HCT116 (cell line): ENCODE measurements at regions not wholly inside any gene's neighbourhood (a gene's known extent, or its start where the extent isn't known, plus 50 kb on each side); places are given as distances from the start of the nearest gene placed in this dataset.

ENCODE experiments used
- ATAC-seq: fragments of 200-7000 bp; cut with Tn5 transposase; 2 replicates; pipeline ENCODE4 v1.9.1; 2020; ENCODE audit warnings: mild to moderate bottlenecking, moderate library complexity
- BruUV-seq: library from RNA; stranded (reverse); fragments of 400-500 nt; replicated peaks from 2 replicates; lab custom pipeline; 2021; lab: Mats Ljungman, UMichigan
- CTCF ChIA-PET: fragments of 300-600 bp; sonication (Branson Sonifier 250); formaldehyde crosslinking; loops from one replicate; lab custom pipeline; 2021; ENCODE audit warnings: antibody characterized with exemption; lab: Charles Lee
- POLR2A ChIA-PET: fragments of 300-600, 350-600 bp; sonication (Branson Sonifier 250); formaldehyde crosslinking; loops from one replicate; lab custom pipeline; 2021; ENCODE audit warnings: antibody characterized with exemption; lab: Charles Lee
- RAD21 ChIA-PET, 2 experiments: fragments of 300-600 bp; sonication (Branson Sonifier 250); formaldehyde crosslinking; loops; one replicate each; lab custom pipeline; 2023; ENCODE audit warnings: low total read pairs in 2 of 2; ENCODE audit not compliant: uncharacterized antibody in 2 of 2, unreplicated experiment in 2 of 2, low non-redundant PET in 1 of 2; lab: Charles Lee
- DNase-seq: peaks from one replicate; pipeline ENCODE4 v3.0.0-alpha.2; 2010; ENCODE audit warnings: low read depth, low spot score
- H2AFZ ChIP-seq: fragments of 200-600 bp; shearing (Covaris generic), sonication (generic); 2 replicates; pipeline ENCODE4 v1.6.1; 2017; ENCODE audit warnings: low read depth, mixed run types, mixed read lengths, antibody characterized with exemption, low read length; ENCODE audit not compliant: poor library complexity, severe bottlenecking
- H3K27ac ChIP-seq: 2 replicates; pipeline ENCODE4 v1.5.1; 2012; ENCODE audit warnings: low read depth, low read length
- H3K27me3 ChIP-seq: fragments of 200-600 bp; sonication (generic); 2 replicates; pipeline ENCODE4 v1.6.1; 2016; ENCODE audit warnings: mixed run types, low read length, mixed read lengths; ENCODE audit not compliant: insufficient read depth
- H3K36me3 ChIP-seq, 2 experiments: fragments of 200-500 bp in 1 of 2; fragments of 200-600 bp in 1 of 2; sonication (Bioruptor generic) in 1 of 2; sonication (generic) in 1 of 2; 2 replicates each; pipeline versions ENCODE4 v1.5.1 to v1.6.1; 2014 to 2016; ENCODE audit warnings: low read length in 2 of 2, inconsistent platforms in 1 of 2, mixed read lengths in 1 of 2, mixed run types in 1 of 2; ENCODE audit not compliant: insufficient read depth in 2 of 2, control insufficient read depth in 1 of 2
- H3K4me1 ChIP-seq, 2 experiments: fragments of 200-600 bp in 1 of 2; sonication (generic) in 1 of 2; 2 replicates each; pipeline versions ENCODE4 v1.5.1 to v1.6.1; 2012 to 2017; ENCODE audit warnings: low read length in 2 of 2, inconsistent platforms in 1 of 2, mild to moderate bottlenecking in 1 of 2, mixed read lengths in 1 of 2, mixed run types in 1 of 2, moderate library complexity in 1 of 2; ENCODE audit not compliant: insufficient read depth in 2 of 2, control insufficient read depth in 1 of 2
- H3K4me2 ChIP-seq: fragments of 200-600 bp; sonication (generic); 2 replicates; pipeline ENCODE4 v1.6.1; 2017; ENCODE audit warnings: mixed run types, low read length, mixed read lengths
- H3K4me3 ChIP-seq, 2 experiments: fragments of 200-600 bp in 1 of 2; sonication (generic) in 1 of 2; replicated peaks in 1 of 2; 2 replicates each; pipeline ENCODE4 v1.5.1; 2011 to 2016; ENCODE audit warnings: low read length in 2 of 2, control low read depth in 1 of 2, low read depth in 1 of 2, mild to moderate bottlenecking in 1 of 2, mixed read lengths in 1 of 2, mixed run types in 1 of 2
- H3K79me2 ChIP-seq: fragments of 200-600 bp; sonication (generic); 2 replicates; pipeline ENCODE4 v1.6.1; 2017; ENCODE audit warnings: mild to moderate bottlenecking, mixed run types, low read length, moderate library complexity, mixed read lengths; ENCODE audit not compliant: insufficient read depth
- H3K9ac ChIP-seq: fragments of 200-600 bp; sonication (generic); 2 replicates; pipeline ENCODE4 v1.6.1; 2016; ENCODE audit warnings: low read length, mixed read lengths
- H3K9me2 ChIP-seq: fragments of 200-600 bp; sonication (generic), shearing (Covaris generic); 2 replicates; pipeline ENCODE4 v1.6.1; 2017; ENCODE audit warnings: mixed run types, mild to moderate bottlenecking, moderate library complexity; ENCODE audit not compliant: insufficient read depth
- H3K9me3 ChIP-seq, 2 experiments: fragments of 200-500 bp in 1 of 2; fragments of 200-600 bp in 1 of 2; sonication (Bioruptor generic) in 1 of 2; sonication (generic) in 1 of 2; 2 replicates each; pipeline ENCODE4 v1.6.1; 2014 to 2017; ENCODE audit warnings: low read length in 2 of 2, mixed read lengths in 2 of 2, inconsistent platforms in 1 of 2, low read depth in 1 of 2, mild to moderate bottlenecking in 1 of 2, mixed run types in 1 of 2, moderate library complexity in 1 of 2; ENCODE audit not compliant: control insufficient read depth in 1 of 2, insufficient read depth in 1 of 2
- H4K20me1 ChIP-seq: fragments of 200-600 bp; sonication (generic), shearing (Covaris generic); 2 replicates; pipeline ENCODE4 v1.6.1; 2017; ENCODE audit warnings: mixed run types, mild to moderate bottlenecking, moderate library complexity; ENCODE audit not compliant: insufficient read depth
- CBX3 ChIP-seq: IDR thresholded peaks from 2 replicates; pipeline ENCODE4 v1.6.1; 2012; ENCODE audit warnings: low read depth
- CEBPB ChIP-seq: IDR thresholded peaks from 2 replicates; pipeline ENCODE4 v1.6.1; 2012; ENCODE audit warnings: low read depth
- CTCF ChIP-seq, 3 experiments: fragments of 200-600 bp in 1 of 3; sonication (generic) in 1 of 3; IDR thresholded peaks in 2 of 3; conservative IDR thresholded peaks in 1 of 3; 2 replicates each; pipeline ENCODE4 v1.5.1; 2012 to 2017; ENCODE audit warnings: low read depth in 2 of 3, low read length in 2 of 3, antibody characterized with exemption in 1 of 3, borderline replicate concordance in 1 of 3, control low read depth in 1 of 3, mild to moderate bottlenecking in 1 of 3, mixed read lengths in 1 of 3, mixed run types in 1 of 3, moderate library complexity in 1 of 3; ENCODE audit not compliant: insufficient read depth in 1 of 3
- EGR1 ChIP-seq: IDR thresholded peaks from 2 replicates; pipeline ENCODE4 v1.6.1; 2012; ENCODE audit warnings: low read depth
- ELF1 ChIP-seq: IDR thresholded peaks from 2 replicates; pipeline ENCODE4 v1.6.1; 2012; ENCODE audit warnings: low read depth, borderline replicate concordance
- EZH2phosphoT487 ChIP-seq: fragments of 200-600 bp; IDR thresholded peaks from 2 replicates; pipeline ENCODE4 v1.6.1; 2018; ENCODE audit warnings: antibody characterized with exemption, borderline replicate concordance
- JUND ChIP-seq: IDR thresholded peaks from 2 replicates; pipeline ENCODE4 v1.6.1; 2012
- MAX ChIP-seq: IDR thresholded peaks from 2 replicates; pipeline ENCODE4 v1.6.1; 2012
- POLR2A ChIP-seq: IDR thresholded peaks from 2 replicates; pipeline ENCODE4 v1.7.0; 2011; ENCODE audit warnings: borderline replicate concordance; ENCODE audit not compliant: insufficient read depth, insufficient read length; ENCODE audit errors: extremely low read depth
- SIN3A ChIP-seq: IDR thresholded peaks from 2 replicates; pipeline ENCODE4 v1.6.1; 2012; ENCODE audit warnings: low read depth
- SP1 ChIP-seq: IDR thresholded peaks from 2 replicates; pipeline ENCODE4 v1.6.1; 2012; ENCODE audit warnings: low read depth
- SRF ChIP-seq: IDR thresholded peaks from 2 replicates; pipeline ENCODE4 v1.6.1; 2012; ENCODE audit warnings: low read depth
- TCF7L2 ChIP-seq: IDR thresholded peaks from 2 replicates; pipeline ENCODE4 v1.7.0; 2011; ENCODE audit warnings: borderline replicate concordance, inconsistent platforms; ENCODE audit not compliant: insufficient read depth, insufficient read length; ENCODE audit errors: extremely low read depth
- ZBTB33 ChIP-seq: IDR thresholded peaks from 2 replicates; pipeline ENCODE4 v1.6.1; 2011; ENCODE audit warnings: mild to moderate bottlenecking, low read length, moderate library complexity; ENCODE audit not compliant: insufficient replicate concordance; ENCODE audit errors: extremely low read depth
- ZFX ChIP-seq: fragments of 450-650 bp; IDR thresholded peaks from 2 replicates; pipeline ENCODE4 v1.6.1; 2017
- intact Hi-C: fragments of 100-400 bp; cut with micrococcal nuclease; formaldehyde crosslinking; loops from 2 replicates; pipeline ENCODE4 v1.10.0; 2022

- Histone ChIP-seq H3K27ac (peak overlapping the region; percentile 87), H3K27me3 (no peaks in the 10 kb centered on the region), H3K79me2 (peaks cover 14% of the 10 kb centered on the region), H3K4me3 (no peak overlapping the region), H4K20me1 (no peaks in the 10 kb centered on the region), H3K9me3 (peaks cover 0 to 8% of the 10 kb centered on the region in 2 experiments; a peak in 1 of 4 replicates), H3K4me2 (peak overlapping the region; percentile 46), H2AFZ (no peak overlapping the region), H3K9me2 (no peaks in the 10 kb centered on the region), H3K36me3 (peaks cover 0 to 8% of the 10 kb centered on the region in 2 experiments; a peak in 2 of 4 replicates), H3K4me1 (peaks cover 71 to 77% of the 10 kb centered on the region in 2 experiments), H3K9ac (peak overlapping the region; percentile 54)
- intact Hi-C loops = no loop called here
- ATAC-seq (no peak), DNase-seq (no peak)
- ChIA-PET POLR2A (interaction anchor here (1.0 to 5.7 kb wide), 8 partner anchors 12 to 403 kb away, joined by 3 to 86 read pairs (median 6); partner anchors contain the start of gene KITLG), RAD21 (no interaction called here), CTCF (interaction anchor here (1.5 to 2.9 kb wide), 2 partner anchors 48 to 366 kb away, joined by 3 to 13 read pairs; no protein-coding TSS in a partner anchor)
- no peak for TF ChIP-seq CEBPB
- peak; percentile 31; the same call in 1 of the 2 replicates for TF ChIP-seq SIN3A
- no TSS peak for BruUV-seq
These were observed 364.9 kb upstream of the KITLG start for GRCh38 chr12:88945051-88945732.

- DNase-seq = peak; percentile 71
- Histone ChIP-seq H3K9me3 (peaks cover 0 to 8% of the 10 kb centered on the region in 2 experiments; a peak in 1 of 4 replicates), H3K27me3 (no peaks in the 10 kb centered on the region), H3K4me1 (peaks cover 71 to 77% of the 10 kb centered on the region in 2 experiments), H3K9ac (peak overlapping the region; percentile 54), H3K79me2 (peaks cover 14% of the 10 kb centered on the region), H3K36me3 (peaks cover 0 to 8% of the 10 kb centered on the region in 2 experiments; a peak in 2 of 4 replicates), H2AFZ (no peak overlapping the region), H3K4me2 (peak overlapping the region; percentile 46), H4K20me1 (no peaks in the 10 kb centered on the region), H3K27ac (peak overlapping the region; percentile 87), H3K4me3 (no peak overlapping the region; a peak in 2 of 4 replicates), H3K9me2 (no peaks in the 10 kb centered on the region)
- intact Hi-C loops = no loop called here
- ATAC-seq = peak; percentile 40
- ChIA-PET POLR2A (interaction anchor here (1.0 to 5.7 kb wide), 7 partner anchors 10 to 402 kb away, joined by 3 to 86 read pairs (median 7); partner anchors contain the start of gene KITLG), RAD21 (no interaction called here), CTCF (interaction anchor here (1.5 kb wide), 1 partner anchor 365 kb away, joined by 3 read pairs; no protein-coding TSS in a partner anchor)
- no TSS peak for BruUV-seq
- TF ChIP-seq CBX3 (peak; percentile 81; the same call in 1 of the 2 replicates), ZBTB33 (no peak), ELF1 (no peak), SP1 (peak; percentile 67), CTCF (IDR thresholded peaks at IDR 0.05 in 2 of 3, conservative IDR thresholded peaks at IDR 0.05 in 1 of 3; ENCODE audit: borderline replicate concordance in 1 of 3, insufficient read depth in 1 of 3, low read depth in 2 of 3, low read length in 2 of 3) (no peak), EGR1 (no peak), EZH2phosphoT487 (no peak), SIN3A (0 out of 2 replicates have a peak, but pooled peaks have one; percentile 7), SRF (no peak), ZFX (no peak), MAX (peak; percentile 86), JUND (peak; percentile 77), TCF7L2 (no peak), POLR2A (no peak)
These were observed 364.1 kb upstream of the KITLG start for GRCh38 chr12:88944397-88944796.
